GM19023 (cell line): ENCODE measurements at regions not wholly inside any gene's neighbourhood (a gene's known extent, or its start where the extent isn't known, plus 50 kb on each side); places are given as distances from the start of the nearest gene placed in this dataset.

Source experiments
- ATAC-seq: cut with Tn5 transposase; IDR thresholded peaks from one replicate; pipeline ENCODE4 v1.9.1; 2021; ENCODE audit warnings: mild to moderate bottlenecking, moderate library complexity; ENCODE audit not compliant: unreplicated experiment

GRCh38 chr6:129778793-129779192, 68.8 kb upstream of the ARHGAP18 start:
- no peak for ATAC-seq

GRCh38 chr6:129777371-129777770, 67.4 kb upstream of the ARHGAP18 start:
- no peak for ATAC-seq

DNA sequence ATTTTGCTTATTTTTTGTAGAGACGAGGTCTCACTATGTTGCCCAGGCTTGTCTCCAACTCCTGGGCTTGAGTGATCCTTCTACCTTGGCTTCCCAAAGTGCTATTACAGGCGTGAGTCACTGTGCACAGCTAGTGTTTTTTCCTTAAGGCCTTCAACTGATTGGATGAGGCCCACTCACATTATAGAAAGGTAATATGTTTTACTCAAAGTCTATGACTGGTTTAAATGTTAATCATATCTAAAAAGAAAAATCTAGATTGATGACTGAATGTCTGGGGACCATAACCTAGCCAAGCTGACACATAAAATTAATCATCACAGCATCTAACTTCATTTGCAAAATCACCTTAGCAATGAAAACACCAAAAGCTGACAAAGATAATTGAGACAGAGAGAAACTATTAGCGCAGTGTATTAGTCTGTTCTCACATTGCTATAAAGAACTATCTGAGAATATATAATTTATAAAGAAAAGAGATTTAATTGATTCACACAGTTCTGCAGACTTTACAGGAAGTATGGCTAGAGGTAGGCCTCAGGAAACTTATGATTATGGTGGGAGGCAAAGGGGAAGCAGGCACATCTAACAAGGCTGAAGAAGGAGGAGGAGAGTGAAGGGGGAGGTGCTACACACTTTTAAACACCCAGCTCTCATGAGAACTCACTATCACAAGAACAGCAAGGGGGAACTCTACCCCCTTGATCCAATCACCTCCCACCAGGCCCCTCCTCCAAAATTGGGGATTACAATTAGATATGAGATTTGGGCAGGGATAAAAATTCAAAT, 66.8 kb upstream of the ARHGAP18 start:
- ATAC-seq, result no peak

DNA sequence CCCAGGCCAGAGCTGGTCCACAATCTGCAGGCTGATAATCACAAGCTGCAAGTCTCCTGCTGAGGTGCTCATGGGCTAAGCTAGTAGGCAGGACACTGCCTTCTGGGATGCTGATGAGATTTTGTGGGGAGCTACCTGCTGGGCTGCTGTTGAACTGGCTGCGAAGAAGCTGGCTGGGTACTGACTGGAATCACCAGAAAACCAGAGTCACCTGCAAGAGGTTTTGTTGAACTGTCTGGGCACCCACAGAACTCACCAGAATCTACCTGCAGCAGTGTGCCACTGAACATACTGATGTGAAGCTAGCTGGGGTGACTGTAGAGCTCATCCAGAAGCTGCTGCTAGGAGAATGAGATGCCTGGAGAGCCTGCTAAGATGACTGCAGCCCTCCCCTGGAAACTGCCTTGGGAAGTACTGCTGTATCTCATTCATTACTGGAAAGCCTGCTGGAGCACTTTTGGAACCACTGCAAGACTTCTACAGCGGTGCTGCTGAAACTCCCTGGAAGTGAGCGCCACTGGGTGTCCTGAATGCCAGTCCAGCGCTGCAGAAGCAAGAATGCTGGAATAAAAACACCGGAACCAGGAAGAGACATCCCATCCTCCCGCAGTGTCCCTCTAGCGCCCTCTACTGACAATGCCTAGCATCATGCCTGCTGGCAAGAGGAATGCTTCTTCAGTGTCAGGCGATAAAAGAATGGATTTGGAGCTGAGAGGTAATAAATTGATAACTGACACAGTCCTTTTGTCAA, 64.9 kb upstream of the ARHGAP18 start:
- ATAC-seq, result no peak

DNA sequence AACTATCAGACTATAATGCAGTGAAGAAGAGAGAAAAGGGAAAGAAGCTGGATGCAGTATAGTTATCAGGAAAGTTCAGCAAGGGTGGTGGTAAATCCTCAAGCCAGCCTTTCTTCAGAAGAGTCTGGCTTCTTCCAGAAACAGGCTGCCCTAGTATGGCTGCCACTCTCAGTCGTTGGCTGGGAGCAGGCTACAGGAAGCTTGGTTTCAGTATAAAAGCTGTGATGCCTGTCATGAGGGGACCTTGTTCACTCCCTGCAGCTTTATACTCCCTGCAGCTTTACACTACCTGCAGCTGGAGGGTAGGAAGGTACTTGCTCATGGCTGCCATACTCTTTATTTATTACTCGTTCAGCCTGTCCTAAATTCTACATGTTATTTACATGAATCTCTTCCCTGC, 63.3 kb upstream of the ARHGAP18 start:
- ATAC-seq, result no peak

DNA sequence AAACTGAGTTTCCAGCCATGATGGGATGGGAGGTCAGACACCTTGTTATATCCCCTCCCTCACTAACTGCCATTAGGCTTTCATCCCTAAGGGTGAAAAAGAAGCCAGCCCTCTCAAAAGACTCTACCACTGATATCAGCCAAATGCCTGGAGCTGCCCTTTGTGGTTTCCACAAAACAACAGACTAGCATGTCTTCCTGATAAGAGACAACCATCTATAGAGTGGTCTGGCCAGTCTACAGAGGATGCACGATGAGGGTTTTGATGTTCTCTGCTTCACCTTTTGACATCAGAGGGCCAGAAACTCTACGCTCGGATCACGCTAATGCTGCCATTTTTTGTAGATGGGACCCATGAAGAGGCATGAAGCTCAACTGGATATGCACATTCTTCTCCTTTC, 61.7 kb upstream of the ARHGAP18 start:
- ATAC-seq, result no peak

DNA sequence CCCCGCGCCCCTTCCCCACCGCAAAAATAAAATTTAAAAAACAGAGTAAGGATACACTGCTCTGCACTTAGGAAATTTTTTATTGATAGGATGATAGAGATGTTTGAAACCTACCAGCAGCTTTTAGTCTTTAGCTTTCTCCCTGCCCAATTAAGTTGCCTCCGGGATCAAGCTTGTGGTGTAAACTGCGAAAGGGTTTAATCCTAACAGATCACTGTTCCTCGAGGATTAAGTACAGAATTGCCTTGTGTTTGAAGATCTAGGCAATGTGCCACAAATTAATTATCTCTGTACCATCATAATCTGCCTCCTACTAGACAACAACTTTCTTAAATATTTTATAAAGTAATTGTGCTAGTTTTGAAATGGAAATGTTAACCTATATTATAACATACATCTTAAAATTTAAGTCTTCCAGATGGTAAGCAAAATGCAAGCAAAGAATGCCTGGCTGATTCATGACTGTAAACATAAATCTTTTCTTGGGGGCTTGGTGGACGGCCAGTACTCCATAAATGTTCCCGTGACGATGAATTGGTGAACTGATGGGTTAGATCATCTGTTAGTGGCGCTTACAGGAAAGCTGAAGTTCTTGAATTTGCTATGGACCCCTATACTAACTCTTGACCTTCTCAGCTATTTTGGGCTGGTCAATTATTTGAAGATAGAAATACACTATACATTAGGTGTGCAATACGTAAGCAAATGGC, 58.0 kb upstream of the ARHGAP18 start:
- no peak for ATAC-seq

DNA sequence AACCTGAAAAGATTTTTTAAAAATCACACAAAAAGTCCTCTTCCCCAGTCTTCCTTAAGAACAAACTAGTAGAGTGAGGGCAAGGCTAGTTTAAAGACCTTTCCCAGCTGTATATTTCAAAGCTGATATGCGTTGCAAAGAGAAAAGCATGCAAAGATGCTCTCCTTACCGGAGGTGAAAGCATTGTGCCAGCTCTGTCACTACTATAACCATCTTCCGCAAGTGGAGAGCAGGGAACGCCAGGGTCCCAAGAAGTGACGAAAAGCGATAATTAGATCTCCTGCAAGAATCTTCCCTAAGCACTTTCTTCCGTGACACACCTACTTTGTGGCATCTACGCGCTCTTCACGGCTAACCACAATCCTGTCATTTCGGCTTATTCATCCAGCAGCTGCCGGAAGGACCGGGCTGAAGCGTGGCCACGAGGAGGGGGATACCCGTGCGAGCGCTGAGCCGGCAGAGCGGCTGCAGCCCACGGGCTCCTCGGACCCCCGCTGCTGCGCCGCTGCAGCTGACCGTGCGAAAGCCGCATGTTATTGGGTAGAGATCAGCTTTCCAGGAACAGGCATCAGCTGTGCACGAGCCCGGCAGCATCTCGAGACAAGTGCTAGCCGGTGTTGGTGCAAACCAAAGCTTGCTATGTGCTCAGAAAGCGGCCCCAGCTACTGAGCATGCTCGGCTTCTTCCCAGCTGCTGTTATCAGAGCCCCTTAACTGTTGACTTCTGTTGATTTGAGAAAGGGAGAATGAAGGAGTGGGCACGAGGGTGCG, 57.2 kb upstream of the ARHGAP18 start:
- ATAC-seq, result peak; percentile 94

- no peak for ATAC-seq
Observed at GRCh38 chr6:129764761-129765407, 54.9 kb upstream of the ARHGAP18 start.

DNA sequence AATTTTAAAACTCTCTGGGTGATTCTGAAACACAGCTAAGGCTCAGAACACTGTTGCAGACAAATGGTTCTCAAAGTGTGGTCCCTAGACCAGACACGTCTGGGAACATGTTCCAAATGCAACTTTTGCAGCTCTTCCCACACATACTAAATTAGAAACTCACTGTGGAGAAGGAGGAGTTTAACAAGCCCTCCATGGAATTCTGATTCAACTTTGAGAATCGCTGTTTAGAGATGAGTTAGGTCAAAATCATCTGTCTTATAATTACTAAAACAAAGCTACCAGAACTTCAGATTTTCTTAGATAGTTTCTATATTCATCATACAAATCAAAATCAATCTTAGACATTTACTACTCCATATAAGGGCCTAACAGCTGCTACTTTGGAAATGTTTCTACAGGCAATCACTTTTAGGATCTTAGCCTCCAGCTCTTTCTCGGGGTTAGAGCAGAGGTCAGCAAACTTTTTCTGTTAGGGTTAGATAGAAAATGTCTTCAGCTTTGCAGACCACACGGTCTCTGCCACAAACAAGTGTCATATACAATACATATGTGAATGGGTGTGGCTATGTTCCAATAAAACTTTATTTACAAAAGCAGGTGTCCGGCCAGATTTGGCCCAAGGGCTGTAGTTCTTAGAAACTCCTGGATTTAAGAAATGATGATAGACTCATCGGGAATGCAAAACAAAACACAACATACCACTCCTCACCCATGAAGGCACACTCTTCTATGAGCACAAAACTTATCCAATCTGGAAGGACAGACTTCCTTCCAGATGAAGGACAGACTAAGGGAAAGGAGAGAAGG, 50.0 kb upstream of the ARHGAP18 start:
- ATAC-seq, result no peak
